IPS-11a (cell line): ENCODE measurements at regions not wholly inside any gene's neighbourhood (a gene's known extent, or its start where the extent isn't known, plus 50 kb on each side); places are given as distances from the start of the nearest gene placed in this dataset.
"Not testable (repeated sequence)": the region's sequence is repeated elsewhere in the genome, so short reads cannot be mapped to it uniquely, and the experiment has no call there.

Experiments
- H3K4me3 ChIP-seq: one replicate; pipeline ENCODE4 v1.5.1; 2013; ENCODE audit warnings: low read depth, low read length, control low read depth

DNA sequence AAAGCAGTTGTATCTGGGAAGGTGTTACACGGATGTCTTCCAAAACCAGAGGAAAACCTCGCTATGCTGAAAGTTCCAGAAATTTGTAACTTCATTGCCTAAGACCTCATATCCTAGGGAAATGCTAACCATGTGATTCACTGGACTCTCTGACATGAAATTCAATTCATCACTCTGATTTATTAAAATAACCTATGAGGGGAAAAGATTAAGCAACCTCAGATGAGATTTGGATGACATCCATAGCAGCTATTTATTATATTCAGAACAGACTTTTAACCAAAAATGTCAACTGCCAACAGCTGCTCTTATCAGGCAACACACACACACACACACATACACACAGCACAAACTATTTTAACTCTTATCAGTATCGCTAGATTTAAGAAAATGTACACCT lies 1006.4 kb upstream of the CTNND2 start:
- no peak overlapping the region for H3K4me3 ChIP-seq

- no peak overlapping the region for H3K4me3 ChIP-seq
Observed at GRCh38 chr5:12902611-12903010, 998.4 kb upstream of the CTNND2 start.

DNA sequence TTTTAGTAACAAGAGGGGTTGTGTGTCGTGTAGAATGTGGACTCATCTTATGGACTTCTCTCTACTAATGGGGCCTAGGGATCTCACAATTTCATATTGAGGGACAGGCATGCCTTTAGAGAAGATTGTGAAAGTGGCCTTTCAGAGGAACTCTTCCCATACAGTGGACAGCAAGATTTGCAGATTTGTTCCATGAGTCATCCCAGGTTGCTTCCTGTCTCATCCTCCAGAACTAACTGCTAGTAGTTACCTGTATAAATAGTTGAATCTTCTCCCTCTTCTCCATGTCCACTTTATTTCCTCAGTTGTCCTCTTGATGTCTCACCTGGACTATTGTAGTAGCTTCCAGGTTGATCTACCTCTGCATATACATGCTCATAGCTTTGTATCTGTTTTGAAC lies 997.5 kb upstream of the CTNND2 start:
- H3K4me3 ChIP-seq, result no peak overlapping the region

GRCh38 chr5:12896086-12896485 lies 991.8 kb upstream of the CTNND2 start:
- no peak overlapping the region for H3K4me3 ChIP-seq

DNA sequence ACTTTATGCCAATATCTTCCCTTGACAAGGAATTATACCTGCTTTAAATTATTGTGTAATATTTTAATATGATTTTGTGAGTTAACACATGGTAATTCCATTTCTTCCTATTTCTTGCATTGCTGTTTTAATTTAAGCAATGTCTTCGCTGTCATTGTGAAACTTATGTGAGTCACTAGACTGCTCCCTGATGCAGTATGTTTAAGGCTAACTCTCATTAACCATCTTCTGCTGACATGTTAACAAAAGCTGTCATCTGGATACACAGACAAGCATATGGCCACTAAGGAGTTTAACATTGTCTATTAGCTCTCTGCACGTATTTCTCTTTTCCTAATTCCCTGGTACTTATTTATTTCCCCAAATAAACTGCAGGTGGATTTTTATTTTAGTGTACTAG lies 980.8 kb upstream of the CTNND2 start:
- H3K4me3 ChIP-seq, result no peak overlapping the region

DNA sequence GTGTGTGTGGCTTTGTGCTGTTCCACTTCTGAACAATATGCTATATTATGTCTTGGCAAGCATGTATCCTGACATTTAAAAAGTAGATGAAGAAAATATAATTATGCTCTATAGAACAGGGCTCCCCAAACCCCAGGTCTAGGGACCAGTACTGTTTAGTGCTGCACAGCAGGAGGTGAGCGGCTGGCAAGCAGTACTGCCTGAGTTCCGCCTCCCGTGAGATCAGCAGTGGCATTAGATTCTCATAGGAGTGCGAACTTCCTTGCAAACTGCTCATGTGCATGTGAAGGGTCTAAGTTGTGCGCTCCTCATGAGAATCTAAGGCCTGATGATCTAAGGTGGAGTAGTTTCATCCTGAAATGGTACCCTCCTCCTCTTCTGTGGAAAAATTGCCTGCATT lies 979.1 kb upstream of the CTNND2 start:
- H3K4me3 ChIP-seq, result no peak overlapping the region

GRCh38 chr5:12876541-12877298 lies 972.5 kb upstream of the CTNND2 start:
- H3K4me3 ChIP-seq, result no peak overlapping the region

GRCh38 chr5:12870872-12871539 lies 966.8 kb upstream of the CTNND2 start:
- no peak overlapping the region for H3K4me3 ChIP-seq

DNA sequence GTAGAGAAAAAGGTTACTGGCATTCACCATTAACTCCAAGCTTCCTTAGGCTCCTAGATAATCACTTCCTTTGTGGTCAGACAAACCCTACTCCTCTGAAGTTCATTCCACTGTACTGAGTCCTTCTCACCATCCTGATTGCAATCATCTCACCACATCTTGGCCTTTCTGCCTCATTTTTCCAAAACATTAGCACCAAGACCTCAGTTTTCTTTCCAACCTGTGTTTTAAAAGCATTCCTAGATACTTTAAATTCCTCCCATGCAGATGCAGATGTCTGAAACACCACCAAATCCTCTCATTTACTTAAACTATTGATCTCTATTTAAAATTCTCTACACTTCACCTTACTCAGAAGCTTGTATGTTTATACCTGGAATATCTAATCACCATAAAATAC lies 961.3 kb upstream of the CTNND2 start:
- H3K4me3 ChIP-seq, result no peak overlapping the region

DNA sequence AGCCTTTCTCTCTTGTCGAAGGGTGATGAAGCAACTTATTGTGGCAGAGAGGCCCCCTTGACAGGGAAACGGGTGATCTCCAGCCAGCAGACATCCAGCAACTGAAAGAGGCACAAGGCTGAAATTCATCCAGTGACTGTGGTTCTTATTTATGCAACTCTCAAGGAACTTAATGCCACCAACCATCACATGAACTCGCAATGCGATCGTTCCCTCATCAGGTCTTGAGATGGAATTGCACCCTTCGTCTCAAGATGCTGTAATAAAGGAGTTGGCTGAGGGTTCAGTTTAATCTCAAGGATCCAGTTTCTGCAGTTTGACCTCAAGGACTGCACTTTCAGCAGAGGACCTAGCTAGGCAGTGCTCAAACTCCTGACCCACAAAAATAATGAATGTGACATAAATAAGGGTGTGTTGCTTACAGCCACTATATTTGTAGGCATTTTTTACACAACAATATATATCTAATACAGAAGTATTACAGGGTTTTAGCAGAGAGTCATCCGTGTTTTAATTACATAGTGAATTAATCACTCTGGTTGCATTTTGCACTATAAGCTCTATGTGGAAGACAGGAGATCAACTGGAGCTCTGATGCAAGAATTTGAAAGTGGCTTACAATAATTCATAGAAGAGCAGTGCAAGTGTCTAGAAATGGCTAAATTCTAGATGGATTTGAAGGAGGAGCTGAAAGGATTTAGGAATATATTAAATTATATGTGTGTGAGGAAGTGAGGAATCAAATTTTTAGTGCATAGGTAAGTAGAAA lies 957.8 kb upstream of the CTNND2 start:
- no peak overlapping the region for H3K4me3 ChIP-seq

DNA sequence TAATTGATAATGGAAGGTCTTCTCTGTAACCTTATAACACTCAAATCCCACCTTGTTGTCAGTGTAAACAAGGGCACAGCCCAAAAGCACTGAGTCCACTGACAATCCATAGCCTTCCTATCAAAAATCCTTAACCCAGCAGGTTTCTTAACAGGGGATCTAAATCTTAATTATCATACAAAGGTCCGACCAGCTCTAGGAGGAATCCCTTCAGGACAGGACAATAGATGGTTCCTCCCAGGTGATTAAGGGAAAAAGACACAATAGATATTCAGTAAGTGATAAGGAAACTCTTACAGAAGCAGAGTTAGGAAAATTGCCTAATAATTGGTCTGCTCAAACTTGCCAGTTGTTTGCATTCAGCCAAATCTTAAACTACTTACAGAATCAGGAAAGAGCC lies 951.9 kb upstream of the CTNND2 start:
- not testable (repeated sequence) for H3K4me3 ChIP-seq

GRCh38 chr5:12854386-12854785 lies 950.1 kb upstream of the CTNND2 start:
- no peak overlapping the region for H3K4me3 ChIP-seq

DNA sequence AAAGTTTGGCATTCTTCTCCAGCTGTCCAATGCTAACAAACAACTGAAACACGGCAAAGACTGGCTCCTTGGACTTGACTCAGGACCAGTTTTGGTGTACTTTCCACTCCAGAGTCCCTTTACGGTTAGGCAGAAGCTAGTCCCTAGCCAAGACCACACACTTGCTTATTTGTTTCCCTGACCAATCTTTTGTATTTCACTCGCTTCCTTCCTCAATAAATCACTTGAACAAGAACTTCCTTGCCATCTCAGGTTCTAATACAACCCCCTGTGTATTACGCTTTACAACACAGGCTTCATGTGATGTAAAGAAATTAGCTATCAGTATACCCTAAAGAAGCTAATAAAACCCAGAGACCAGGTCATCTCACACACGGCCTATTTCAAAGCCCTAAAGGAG lies 947.5 kb upstream of the CTNND2 start:
- H3K4me3 ChIP-seq, result no peak overlapping the region

- no peak overlapping the region for H3K4me3 ChIP-seq
Observed at GRCh38 chr5:12848709-12849108, 944.5 kb upstream of the CTNND2 start.

- H3K4me3 ChIP-seq, result no peak overlapping the region
Observed at GRCh38 chr5:12845549-12846159, 941.4 kb upstream of the CTNND2 start.

DNA sequence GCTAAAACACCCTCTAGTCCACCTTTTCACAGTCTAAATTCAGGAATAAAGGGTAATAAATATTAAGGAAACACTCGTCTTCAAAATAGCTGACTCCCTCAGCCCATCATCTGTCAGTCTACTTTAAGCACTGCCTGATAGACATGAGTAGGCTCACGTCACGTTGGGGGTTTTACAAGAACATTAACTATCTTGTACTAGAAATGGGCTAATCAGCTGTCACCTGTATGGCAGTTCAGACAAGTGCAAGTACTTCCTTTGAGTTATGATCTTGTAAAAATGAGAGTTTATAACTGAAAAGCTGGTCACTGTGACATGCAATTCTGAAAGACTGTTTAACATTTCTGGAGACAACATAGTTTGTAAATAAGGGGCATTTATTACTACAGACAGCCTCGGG lies 936.7 kb upstream of the CTNND2 start:
- H3K4me3 ChIP-seq, result no peak overlapping the region

GRCh38 chr5:12837592-12837991 lies 933.3 kb upstream of the CTNND2 start:
- no peak overlapping the region for H3K4me3 ChIP-seq

- H3K4me3 ChIP-seq, result no peak overlapping the region
Observed at GRCh38 chr5:12825163-12825562, 920.9 kb upstream of the CTNND2 start.

DNA sequence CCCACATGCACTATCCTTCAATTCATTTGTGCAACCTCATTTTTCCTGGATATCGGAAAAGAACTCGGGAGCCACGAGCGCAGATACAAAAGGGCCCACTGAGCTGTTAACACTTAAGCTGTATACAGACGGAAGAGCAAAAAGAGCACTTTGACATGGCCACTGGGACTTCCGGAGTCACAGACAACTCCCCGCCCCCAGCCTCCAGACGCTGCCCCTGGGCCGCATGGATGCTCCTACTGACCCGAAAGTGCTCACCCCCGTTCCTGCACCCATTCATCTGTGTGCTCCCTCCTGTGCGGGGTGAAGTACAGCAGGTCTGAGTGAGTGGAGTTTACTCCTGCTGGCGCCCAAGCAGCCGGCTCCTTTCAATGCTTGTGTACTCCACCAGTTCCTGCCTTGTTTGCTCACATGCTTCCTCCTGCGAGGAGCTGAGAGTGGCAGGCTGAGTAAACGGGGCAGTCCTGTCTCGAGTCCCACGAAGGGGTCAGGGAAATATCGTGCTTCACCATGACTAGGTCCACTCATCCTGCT lies 901.0 kb upstream of the CTNND2 start:
- no peak overlapping the region for H3K4me3 ChIP-seq

DNA sequence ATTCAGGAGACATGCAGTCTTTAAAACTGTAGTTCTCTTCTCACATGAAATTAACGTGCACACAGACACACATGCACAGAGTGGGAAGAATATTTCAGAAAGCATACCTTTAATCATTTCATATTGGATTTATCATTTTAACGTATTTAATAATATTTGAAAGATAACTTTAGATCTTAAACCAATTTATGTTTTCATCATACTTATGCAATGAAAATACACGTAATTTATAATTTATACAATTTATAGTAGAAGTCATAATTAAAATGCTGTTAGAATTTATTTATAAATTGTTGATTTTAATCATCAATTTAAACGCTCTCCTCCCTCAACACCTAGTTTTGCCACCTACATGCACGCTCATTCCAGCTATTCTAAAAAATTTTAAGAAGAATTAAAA lies 894.9 kb upstream of the CTNND2 start:
- no peak overlapping the region for H3K4me3 ChIP-seq

DNA sequence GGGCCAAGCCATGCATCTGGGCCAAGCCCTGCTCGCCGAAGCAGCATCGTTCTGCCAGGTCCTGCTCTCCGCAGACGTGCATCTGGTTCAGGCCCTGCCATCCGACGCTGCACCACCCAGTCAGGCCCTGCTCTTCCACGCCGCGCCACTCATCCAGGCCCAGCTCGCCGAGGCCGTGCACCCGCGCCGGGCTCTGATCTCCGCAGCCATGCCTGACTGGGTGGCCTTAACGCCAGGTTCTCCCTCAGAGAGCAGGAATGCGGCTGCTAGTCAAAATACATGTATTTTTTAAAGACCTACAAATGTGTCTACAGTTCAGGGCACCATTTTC lies 891.1 kb upstream of the CTNND2 start:
- no peak overlapping the region for H3K4me3 ChIP-seq
